Adrenal gland (tissue), 9 donors: ENCODE measurements at regions not wholly inside any gene's neighbourhood (a gene's known extent, or its start where the extent isn't known, plus 50 kb on each side); places are given as distances from the start of the nearest gene placed in this dataset.

Source experiments
- DNase-seq, 7 donors: peaks; one replicate each; pipeline ENCODE4 v3.0.0-alpha.2; 2019 to 2020
- H3K27ac ChIP-seq, 5 donors: fragments of 200-600 bp; sonication (generic) in 4 of 5; 1 replicate in 3 of 5; 2 replicates in 2 of 5; pipeline versions ENCODE4 v1.5.1 to v1.8.0; 2016 to 2020; ENCODE audit warnings: mild to moderate bottlenecking in 1 of 5
- H3K27me3 ChIP-seq: fragments of 200-600 bp; 2 replicates; pipeline ENCODE4 v1.8.0; 2021
- H3K36me3 ChIP-seq, 2 donors: fragments of 200-600 bp; replicated peaks in 1 of 2; 1 replicate in 1 of 2; 2 replicates in 1 of 2; pipeline versions ENCODE4 v1.5.1 to v1.8.0; 2018 to 2022
- H3K4me1 ChIP-seq, 2 donors: fragments of 200-600 bp; replicated peaks in 1 of 2; 1 replicate in 1 of 2; 2 replicates in 1 of 2; pipeline versions ENCODE4 v1.5.1 to v1.8.0; 2018 to 2021
- H3K4me3 ChIP-seq, 4 donors: fragments of 200-600 bp; sonication (generic) in 3 of 4; one replicate each; pipeline ENCODE4 v1.5.1; 2016 to 2018
- H3K9me3 ChIP-seq, 3 donors: fragments of 200-600 bp; sonication (generic) in 1 of 3; replicated peaks in 1 of 3; 1 replicate in 2 of 3; 2 replicates in 1 of 3; pipeline versions ENCODE4 v1.5.1 to v1.8.0; 2016 to 2021
- POLR2A ChIP-seq, 2 donors: fragments of 450-650 bp; IDR thresholded peaks; one replicate each; pipeline ENCODE4 v1.6.1; 2017; ENCODE audit warnings: antibody characterized with exemption in 2 of 2, mild to moderate bottlenecking in 2 of 2, moderate library complexity in 1 of 2
- WGBS, 4 donors: extraction: QIAGEN DNeasy Blood & Tissue Kit in 2 of 4; methylation state at CpG; one replicate each; pipeline versions ENCODE4 v1.1.5 to v1.1.7; 2013 to 2017; 5-methylcytosine and 5-hydroxymethylcytosine counted together
- intact Hi-C, 2 donors: fragments of 100-400 bp; cut with DNase I; formaldehyde crosslinking; loops; one replicate each; pipeline versions ENCODE4 v1.14.1 to v1.15.0; 2022 to 2023
- TF ChIP-seq, protein P1 (sequence below), 6 experiments: fragments of 450-650 bp in 4 of 6; fragments of 200-600 bp in 2 of 6; sonication (generic) in 1 of 6; IDR thresholded peaks; 1 replicate in 5 of 6; 2 replicates in 1 of 6; pipeline versions ENCODE4 v1.5.1 to v1.8.0; 2016 to 2021; ENCODE audit warnings: antibody characterized with exemption in 6 of 6, mild to moderate bottlenecking in 2 of 6, moderate library complexity in 1 of 6
- donor health status: healthy with polysubstance abuse.
- donor health status: Bipolar disorder and iron deficiency.
- donor health status: DM: yes; HTN: yes; CAD: no.
- donor health status: DM: no; HTN: no; CAD: no.
- donor health status: DM: no; HTN: no; CAD: no.

DNA sequence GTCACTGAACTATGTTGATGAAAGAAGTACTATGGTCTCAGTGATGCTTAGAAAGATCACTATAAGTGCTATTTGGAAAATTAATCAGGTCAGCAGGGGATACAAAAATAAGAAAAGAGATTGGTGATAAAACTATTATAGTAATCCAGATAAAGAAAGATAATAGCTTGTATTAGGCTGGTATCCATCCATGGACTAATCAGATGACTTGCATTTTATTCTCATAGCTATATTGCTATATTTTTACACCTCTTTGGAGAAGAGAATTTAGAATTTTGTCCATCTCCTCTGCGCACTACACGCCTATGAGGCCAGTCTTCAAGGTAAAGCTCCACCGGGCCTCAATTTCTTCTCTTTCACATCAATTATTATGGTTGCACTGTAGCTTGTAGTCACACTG, 635.1 kb upstream of the DDX18 start:
- Histone ChIP-seq H3K36me3 (no peaks in the 10 kb centered on the region), H3K4me1 (no peaks in the 10 kb centered on the region), H3K9me3 (no peaks in the 10 kb centered on the region), H3K4me3 (no peak overlapping the region), H3K27ac (no peak overlapping the region), H3K27me3 (no peaks in the 10 kb centered on the region)
- TF ChIP-seq, protein P1, sequence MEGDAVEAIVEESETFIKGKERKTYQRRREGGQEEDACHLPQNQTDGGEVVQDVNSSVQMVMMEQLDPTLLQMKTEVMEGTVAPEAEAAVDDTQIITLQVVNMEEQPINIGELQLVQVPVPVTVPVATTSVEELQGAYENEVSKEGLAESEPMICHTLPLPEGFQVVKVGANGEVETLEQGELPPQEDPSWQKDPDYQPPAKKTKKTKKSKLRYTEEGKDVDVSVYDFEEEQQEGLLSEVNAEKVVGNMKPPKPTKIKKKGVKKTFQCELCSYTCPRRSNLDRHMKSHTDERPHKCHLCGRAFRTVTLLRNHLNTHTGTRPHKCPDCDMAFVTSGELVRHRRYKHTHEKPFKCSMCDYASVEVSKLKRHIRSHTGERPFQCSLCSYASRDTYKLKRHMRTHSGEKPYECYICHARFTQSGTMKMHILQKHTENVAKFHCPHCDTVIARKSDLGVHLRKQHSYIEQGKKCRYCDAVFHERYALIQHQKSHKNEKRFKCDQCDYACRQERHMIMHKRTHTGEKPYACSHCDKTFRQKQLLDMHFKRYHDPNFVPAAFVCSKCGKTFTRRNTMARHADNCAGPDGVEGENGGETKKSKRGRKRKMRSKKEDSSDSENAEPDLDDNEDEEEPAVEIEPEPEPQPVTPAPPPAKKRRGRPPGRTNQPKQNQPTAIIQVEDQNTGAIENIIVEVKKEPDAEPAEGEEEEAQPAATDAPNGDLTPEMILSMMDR (IDR thresholded peaks at IDR 0.05), result no peak
- TF ChIP-seq POLR2A (IDR thresholded peaks at IDR 0.05), result no peak
- WGBS, 4 donors, result 81 to 96% (median 90%) methylated on average over 3 of the region's 3 CpGs
- intact Hi-C loops, result no loop called here
- DNase-seq, result no peak

DNA sequence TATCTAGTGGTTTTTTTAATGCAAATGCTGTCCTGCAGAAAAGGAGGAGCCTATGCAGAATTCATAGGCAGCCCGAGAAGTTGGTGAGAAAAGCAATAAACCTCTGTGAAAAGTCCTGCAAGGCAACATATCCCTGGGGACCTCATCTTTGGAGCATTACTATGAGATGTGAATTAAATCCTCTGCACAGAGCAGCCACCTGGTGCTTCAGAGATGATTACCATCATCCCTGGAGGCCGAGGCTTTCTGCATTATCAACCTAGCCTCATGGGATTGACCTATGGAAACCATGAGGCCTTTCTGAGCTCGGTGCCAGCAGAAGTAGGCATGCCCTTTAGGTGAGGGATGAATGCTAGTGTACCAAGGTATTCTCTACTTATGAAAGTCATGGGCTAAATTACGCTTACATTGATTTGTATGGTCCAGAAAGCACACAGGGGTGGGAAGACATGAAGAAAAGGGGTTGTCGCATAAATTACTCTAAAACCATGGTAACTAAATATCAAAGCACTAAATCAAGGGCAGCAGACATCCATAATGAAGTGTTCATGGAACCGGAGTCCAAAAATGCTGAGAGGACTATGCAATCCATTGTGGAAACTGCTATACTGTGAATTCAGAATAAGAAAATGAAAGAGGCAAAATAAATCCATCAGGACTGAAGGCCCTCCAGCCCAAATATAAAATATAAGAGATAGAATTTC, 623.5 kb upstream of the DDX18 start:
- Histone ChIP-seq H3K9me3 (no peaks in the 10 kb centered on the region), H3K27me3 (no peaks in the 10 kb centered on the region), H3K36me3 (no peaks in the 10 kb centered on the region), H3K4me3 (no peak overlapping the region), H3K4me1 (no peaks in the 10 kb centered on the region), H3K27ac (no peak overlapping the region)
- DNase-seq, result no peak
- 67 to 83% (median 77%) methylated on average over 6 of the region's 6 CpGs for WGBS, 4 donors
- TF ChIP-seq POLR2A (IDR thresholded peaks at IDR 0.05), result no peak
- TF ChIP-seq, protein P1 (IDR thresholded peaks at IDR 0.05), result no peak
- intact Hi-C loops, result no loop called here

DNA sequence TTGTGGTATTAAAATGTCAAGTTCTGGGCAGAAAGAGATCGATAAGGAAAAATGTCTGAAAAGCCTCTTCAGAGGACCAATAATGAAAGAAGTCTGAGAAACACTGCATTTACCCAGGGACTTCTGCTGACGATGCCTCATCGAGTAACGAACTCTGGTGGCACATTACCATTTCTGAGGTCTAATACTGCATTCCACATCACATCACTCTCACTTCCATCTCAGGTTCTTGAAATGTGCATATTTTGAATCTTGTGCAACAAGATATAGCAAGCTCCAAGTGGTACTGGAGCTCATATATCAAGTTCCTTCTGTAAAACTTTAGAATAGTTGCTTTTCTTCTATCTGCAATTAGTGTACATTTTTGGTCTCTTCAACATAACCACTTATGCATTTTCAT, 619.1 kb upstream of the DDX18 start:
- no peaks in the 10 kb centered on the region for H3K9me3 ChIP-seq
- H3K4me1 ChIP-seq, result no peaks in the 10 kb centered on the region
- TF ChIP-seq POLR2A (IDR thresholded peaks at IDR 0.05), result no peak
- TF ChIP-seq, protein P1 (IDR thresholded peaks at IDR 0.05), result no peak
- DNase-seq, result no peak
- WGBS, 4 donors, result 85 to 93% (median 90%) methylated on average over 4 of the region's 4 CpGs
- intact Hi-C loops, result no loop called here
- H3K36me3 ChIP-seq, result no peaks in the 10 kb centered on the region
- H3K4me3 ChIP-seq, result no peak overlapping the region
- H3K27ac ChIP-seq, result no peak overlapping the region
- no peaks in the 10 kb centered on the region for H3K27me3 ChIP-seq

DNA sequence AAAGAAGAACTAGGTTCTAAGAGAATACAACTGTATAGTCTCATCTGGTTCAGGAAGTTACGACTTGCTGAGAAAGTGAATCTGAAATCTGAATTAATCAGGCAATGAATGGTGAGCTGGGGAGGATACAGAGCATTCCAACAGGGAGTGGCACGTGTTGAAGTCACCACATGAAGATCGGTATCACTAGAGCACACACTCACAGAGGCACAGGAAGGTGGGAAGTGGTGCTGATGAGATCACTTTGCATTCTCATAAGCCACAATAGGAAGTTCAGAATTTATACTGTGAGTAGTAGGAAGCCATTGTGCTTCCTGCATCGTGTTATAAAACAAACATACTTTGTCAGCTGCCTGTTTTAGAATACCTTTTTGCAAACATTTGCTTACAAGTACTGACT, 615.0 kb upstream of the DDX18 start:
- 74 to 79% (median 77%) methylated on average over 4 of the region's 4 CpGs for WGBS, 4 donors
- no peaks in the 10 kb centered on the region for H3K27me3 ChIP-seq
- H3K27ac ChIP-seq, result no peak overlapping the region
- H3K9me3 ChIP-seq, result no peaks in the 10 kb centered on the region
- H3K4me1 ChIP-seq, result no peaks in the 10 kb centered on the region
- no peak for DNase-seq
- intact Hi-C loops, result no loop called here
- H3K4me3 ChIP-seq, result no peak overlapping the region
- no peaks in the 10 kb centered on the region for H3K36me3 ChIP-seq
- TF ChIP-seq, protein P1 (IDR thresholded peaks at IDR 0.05), result no peak
- TF ChIP-seq POLR2A (IDR thresholded peaks at IDR 0.05), result no peak
